ENCODE measurements at regions not wholly inside any gene's neighbourhood (a gene's known extent, or its start where the extent isn't known, plus 50 kb on each side); places are given as distances from the start of the nearest gene placed in this dataset.
"Not testable (repeated sequence)": the region's sequence is repeated elsewhere in the genome, so short reads cannot be mapped to it uniquely, and the experiment has no call there.

- DNase-seq, result no peak
Observed at GRCh38 chr3:161905520-161906132, 409.0 kb downstream of the OTOL1 start.

- DNase-seq, result no peak
Observed at GRCh38 chr3:161913786-161914389, 417.3 kb downstream of the OTOL1 start.

DNA sequence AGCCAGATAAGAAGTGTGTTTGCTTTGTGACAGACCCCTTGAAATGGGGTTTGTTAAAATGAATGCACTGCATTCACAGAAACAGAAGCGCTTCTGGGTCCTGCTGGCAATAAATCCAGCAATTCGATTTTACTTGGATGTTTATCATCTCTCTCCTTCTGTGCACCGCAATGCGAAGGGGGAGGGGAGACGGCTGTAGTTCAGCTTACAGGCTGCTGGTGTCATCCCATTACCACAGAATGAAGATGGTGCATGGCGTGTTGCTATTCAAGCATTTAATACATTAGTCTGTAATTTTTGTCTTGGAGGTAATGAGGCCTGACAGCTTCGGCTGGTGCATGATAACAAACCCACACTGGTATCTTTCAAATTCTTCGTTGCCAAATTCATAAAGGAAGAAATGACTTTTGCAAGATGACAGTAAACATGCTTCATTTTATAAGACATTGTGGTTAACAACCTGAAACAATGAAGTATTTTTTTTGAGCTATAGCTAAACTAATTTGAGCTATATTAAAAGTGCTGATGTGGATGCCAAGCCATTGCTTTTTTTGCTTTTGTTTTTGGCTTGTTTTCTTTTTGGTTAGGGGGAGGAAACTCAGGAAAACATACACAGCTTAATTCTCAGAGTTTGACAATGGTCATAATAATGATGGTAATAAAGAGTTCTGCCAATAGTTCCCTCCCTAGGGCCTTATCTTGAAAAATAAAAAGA, 418.3 kb downstream of the OTOL1 start:
- DNase-seq, result peak in 50 of 56 donors; percentile 5 to 82 (median 42)

GRCh38 chr3:161915418-161915750, 418.8 kb downstream of the OTOL1 start:
- peak in 12 of 56 donors; percentile 1 to 47 (median 8) for DNase-seq

- DNase-seq, result no peak
Observed at GRCh38 chr3:161920196-161920595, 423.6 kb downstream of the OTOL1 start.

DNA sequence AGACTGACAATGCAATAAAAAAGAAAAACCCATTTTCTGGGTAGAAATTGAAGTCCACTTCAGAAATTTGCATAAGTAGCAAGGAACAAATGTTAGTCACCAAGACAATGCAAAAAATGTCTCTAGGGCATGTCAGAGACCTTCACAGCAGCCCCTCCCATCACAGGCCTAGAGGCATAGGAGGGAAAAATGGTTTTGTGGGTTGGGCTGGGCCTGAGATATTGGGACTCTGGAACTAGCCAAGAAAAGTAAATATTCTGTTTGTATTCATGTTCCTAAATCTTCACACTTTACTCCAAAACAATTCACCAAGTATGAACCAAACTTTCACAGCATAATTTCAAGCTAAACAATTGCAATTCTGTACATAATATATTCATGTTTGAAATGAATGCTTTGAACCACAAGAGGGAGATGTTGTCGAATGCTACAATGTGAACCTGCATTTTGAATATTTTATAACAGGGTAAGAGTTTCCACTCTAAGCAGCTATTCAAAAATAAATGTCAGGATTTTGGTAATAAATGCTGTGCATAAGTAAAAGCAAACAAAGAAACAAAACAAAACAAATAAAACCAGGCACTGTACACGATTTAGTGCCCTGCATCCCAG, 429.2 kb downstream of the OTOL1 start:
- no peak for DNase-seq

DNA sequence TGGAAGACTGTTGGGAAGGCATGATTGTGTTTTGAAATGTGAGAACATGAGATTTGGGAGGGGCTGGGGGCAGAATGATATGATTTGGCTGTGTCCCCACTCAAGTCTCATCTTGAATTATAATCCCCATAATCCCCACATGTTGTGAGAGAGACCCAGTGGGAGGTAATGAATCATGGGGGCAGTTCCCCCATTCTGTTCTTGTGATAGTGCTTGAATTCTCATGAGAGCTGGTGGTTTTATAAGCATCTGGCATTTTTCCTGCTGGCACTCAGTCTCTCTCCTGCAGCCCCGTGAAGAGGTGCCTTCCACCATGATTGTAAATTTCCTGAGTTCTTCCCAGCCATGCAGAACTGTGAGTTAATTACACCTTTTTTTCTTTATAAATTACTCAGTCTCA, 430.5 kb downstream of the OTOL1 start:
- DNase-seq, result no peak

DNA sequence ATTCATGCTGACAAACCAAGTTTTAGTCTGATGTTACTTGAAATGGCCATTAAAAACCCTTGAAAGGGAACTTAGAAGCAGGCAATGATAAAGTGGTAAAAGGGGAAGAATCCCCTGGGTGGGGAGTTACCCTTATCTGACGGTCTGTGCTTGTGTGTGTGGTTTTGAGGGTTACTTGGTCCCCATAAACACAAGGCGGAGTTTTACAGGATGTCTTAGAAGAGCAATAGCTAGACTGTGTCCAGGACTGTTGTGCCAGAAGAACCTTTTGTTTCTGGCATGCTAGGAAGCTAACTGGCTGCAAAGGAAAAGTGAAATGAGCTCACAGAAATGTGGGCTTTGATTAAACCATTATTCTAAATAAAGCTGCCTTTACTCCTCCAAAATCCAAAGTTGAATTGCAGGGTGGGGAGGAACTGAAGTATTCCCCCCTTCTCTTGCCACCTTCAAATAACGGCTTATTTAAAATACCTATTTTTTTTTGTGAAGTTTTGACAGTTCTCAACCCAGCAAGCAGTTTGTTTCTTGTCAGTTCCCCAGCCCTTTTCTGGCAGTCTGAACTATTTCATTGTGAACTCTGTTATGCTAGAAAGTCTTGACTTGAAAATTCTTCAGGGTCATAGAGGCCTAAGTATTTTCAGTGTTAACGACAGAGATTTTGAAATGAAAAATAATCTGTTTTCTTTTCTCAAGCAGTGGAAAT, 443.5 kb downstream of the OTOL1 start:
- peak in 4 of 56 donors; percentile 3 to 16 (median 9) for DNase-seq

GRCh38 chr3:161940621-161940965, 444.0 kb downstream of the OTOL1 start:
- no peak for DNase-seq

DNA sequence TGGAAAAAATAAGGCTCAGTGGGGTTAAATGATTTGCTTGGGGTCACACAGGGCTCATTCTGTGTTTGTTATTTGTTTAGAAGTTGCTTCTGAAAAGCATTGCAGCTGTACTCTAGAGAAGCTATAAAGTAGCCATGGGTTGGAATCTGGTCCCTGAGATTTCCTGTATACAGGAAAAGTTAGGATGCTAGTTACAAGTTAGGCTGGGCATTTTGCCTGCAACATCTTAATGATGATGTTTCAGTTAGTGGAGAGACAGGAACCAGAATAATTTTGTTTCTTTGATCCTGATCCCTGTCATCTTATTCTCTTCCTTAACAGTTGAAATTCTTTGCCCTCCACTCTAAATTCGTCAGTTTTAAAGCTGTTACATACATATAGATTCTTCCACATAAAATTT, 445.3 kb downstream of the OTOL1 start:
- DNase-seq, result no peak

GRCh38 chr3:161943801-161944345, 447.3 kb downstream of the OTOL1 start:
- DNase-seq, result not testable (repeated sequence)

DNA sequence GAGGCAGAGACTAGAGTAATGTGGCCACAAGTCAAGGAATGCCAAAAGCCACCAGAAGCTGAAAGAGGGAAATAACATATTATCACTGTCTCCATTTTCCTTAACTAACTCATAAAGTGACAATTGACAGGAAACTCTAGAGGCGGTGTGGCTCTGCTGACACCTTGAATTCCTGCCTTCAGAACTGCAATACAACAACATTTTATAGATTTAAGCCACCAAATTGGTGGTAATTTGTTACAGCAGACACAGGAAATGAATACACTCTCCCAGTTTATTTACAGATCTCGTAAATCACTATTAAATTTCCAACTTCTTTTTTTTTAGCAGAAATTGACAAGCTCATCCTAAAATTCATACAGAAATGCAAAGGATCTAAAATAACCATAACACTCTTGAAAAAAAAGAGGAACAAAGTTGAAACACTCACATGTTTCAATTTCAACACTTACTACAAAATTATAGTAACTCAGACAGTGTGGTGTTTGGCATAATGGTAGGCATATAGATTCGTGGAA, 449.9 kb downstream of the OTOL1 start:
- no peak for DNase-seq

DNA sequence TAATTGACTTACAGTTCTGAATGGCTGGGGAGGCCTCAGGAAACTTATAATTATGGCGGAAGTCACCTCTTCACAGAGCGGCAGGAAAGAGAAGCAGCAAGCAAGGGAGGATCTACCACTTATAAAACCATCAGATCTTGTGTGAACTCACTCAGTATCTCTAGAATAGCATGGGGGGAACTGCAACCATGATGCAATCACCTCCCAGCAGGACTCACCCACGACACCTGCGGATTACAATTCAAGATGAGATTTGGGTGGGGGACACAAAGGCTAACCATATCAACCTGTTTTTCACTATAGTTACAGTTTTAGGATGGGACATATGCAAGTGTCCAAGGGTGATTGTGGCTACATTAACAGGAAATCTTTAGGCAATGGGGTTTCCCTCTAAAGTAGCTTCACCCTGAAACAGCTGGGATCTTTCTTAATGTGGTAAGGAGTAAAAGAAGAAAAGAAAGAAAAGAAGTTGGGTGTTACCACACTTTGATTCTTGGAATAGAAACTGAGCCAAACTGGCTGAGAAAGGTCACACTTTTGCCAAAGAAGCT, 453.8 kb downstream of the OTOL1 start:
- no peak for DNase-seq

GRCh38 chr3:161957467-161957866, 460.9 kb downstream of the OTOL1 start:
- no peak for DNase-seq

DNA sequence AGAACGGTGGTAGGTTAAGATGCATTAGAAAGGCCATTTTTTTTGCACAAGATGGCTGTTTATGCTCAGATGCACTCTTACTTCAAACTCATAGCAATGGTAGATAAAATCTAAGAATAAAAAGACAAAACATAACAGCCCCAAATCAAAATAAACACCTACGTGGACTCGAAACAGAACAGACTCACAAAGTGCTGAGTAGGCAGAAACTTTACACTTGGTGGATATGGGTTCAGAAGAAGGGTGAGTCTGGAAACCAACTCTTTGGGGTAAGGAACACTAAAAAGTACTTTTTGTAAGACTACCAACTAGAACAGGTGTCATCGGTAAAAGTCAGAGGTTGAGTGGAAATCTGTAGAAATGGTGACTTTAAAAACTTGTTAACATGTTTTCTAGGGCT, 468.2 kb downstream of the OTOL1 start:
- no peak for DNase-seq

DNA sequence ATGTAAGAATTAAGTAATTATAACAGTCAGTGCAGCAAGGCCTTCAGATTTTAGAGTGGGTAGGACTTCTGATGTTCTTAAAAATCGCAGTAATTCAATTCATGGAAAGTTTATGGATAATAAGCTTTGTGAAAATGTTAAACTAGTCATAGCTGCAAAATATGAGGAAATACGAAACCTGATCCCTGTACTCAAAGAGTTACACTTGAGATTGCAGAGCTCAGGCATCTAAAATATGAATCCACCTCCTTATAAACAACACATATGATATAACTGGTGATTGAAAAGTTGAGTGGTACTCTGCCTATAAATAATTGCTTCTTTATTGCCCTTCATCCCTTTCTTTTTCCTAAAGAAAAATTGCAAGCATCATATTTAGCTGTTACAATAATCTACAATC, 473.3 kb downstream of the OTOL1 start:
- no peak for DNase-seq

DNA sequence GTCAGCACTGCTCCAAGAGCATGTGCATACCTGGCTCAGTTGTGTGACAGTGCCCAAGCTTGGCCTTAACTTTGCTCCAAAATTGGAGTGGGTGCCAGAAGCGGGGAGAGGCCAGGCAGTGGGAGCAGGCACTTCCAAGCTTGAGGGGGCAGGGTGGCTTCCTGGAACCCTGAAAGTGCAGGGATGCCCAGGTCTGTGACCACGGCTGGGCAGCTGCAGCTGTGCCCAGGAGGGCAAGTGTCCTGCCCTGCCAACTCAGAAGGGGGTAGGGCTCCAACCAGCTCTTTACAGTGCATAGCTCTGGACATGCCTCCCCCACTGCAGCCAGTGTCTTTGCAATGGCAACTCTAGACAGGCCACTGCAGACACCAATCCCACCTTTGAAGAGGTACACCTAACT, 478.6 kb downstream of the OTOL1 start:
- no peak for DNase-seq

- no peak for DNase-seq
Observed at GRCh38 chr3:161977063-161977462, 480.5 kb downstream of the OTOL1 start.

DNA sequence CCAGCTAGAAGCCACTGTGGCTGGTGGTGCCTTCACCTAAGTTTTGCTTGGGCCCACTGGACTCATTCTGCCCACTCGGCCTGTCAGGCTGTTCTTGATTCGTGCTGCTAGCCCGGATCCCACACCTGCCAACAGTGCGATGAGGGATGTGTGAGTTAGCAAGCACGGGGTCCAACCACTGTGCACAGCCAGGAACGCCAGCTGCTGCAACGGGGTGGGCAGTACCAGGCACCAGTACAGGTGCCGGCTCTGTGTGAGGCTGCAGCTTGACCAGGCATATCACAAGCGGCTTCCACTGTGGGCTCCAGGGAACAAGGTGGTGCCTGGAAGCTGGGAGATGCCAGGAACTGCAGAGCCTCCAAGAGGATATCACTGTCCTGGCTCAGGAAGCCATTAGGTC, 481.2 kb downstream of the OTOL1 start:
- no peak for DNase-seq

GRCh38 chr3:161987933-161988332, 491.3 kb downstream of the OTOL1 start:
- no peak for DNase-seq

DNA sequence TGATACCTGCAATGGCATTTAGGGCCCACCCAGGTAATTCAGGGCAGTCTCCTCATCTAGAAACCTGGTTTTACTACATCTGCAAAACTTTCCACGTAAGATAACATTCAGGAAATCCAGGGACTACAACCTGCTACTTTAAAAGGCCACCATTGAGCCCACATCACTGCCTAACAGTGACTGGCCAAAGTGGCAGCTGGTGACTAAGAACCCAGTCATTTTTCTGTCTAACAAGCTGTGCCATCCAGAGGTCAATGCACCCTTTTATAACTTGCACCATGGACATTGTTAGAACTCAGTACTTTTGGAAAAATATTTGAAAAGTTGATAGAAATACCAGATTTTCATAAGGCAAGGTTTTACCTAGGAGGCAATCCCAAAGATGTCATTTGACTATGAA, 492.4 kb downstream of the OTOL1 start:
- no peak for DNase-seq

Data from nucleus accumbens (tissue), 56 donors.